Activated CD8-positive, alpha-beta T cell treated with anti-CD3 and anti-CD28 coated beads for 36 hours (primary cell): ENCODE measurements at regions not wholly inside any gene's neighbourhood (a gene's known extent, or its start where the extent isn't known, plus 50 kb on each side); places are given as distances from the start of the nearest gene placed in this dataset.
"Not testable (repeated sequence)": the region's sequence is repeated elsewhere in the genome, so short reads cannot be mapped to it uniquely, and the experiment has no call there.

Experiments
- ATAC-seq: fragments of 200-7000 bp; cut with Tn5 transposase; one replicate; pipeline ENCODE4 v1.10.0; 2021; ENCODE audit warnings: mild to moderate bottlenecking, moderate library complexity
- CTCF ChIA-PET: fragments of 350-600 bp; sonication (Branson Sonifier 250); formaldehyde crosslinking; loops from one replicate; lab custom pipeline; 2021; ENCODE audit warnings: antibody characterized with exemption; lab: Charles Lee
- POLR2A ChIA-PET: fragments of 350-600 bp; sonication (Branson Sonifier 250); formaldehyde crosslinking; loops from one replicate; lab custom pipeline; 2021; ENCODE audit warnings: antibody characterized with exemption; lab: Charles Lee
- DNase-seq: peaks from one replicate; pipeline ENCODE4 v3.0.0-alpha.2; 2020
- H3K27ac Mint-ChIP-seq: one replicate; pipeline ENCODE4 v1.8.0; 2021; ENCODE audit warnings: mild to moderate bottlenecking, mixed read lengths
- H3K27me3 Mint-ChIP-seq: one replicate; pipeline ENCODE4 v1.8.0; 2021; ENCODE audit warnings: mixed read lengths
- H3K36me3 Mint-ChIP-seq: one replicate; pipeline ENCODE4 v1.8.0; 2021; ENCODE audit warnings: low read depth, mixed read lengths
- H3K4me1 Mint-ChIP-seq: one replicate; pipeline ENCODE4 v1.8.0; 2021; ENCODE audit warnings: low read depth, mixed read lengths
- H3K4me3 Mint-ChIP-seq: one replicate; pipeline ENCODE4 v1.8.0; 2021; ENCODE audit warnings: mild to moderate bottlenecking, moderate library complexity, mixed read lengths
- H3K9me3 Mint-ChIP-seq: one replicate; pipeline ENCODE4 v1.8.0; 2021; ENCODE audit warnings: mixed read lengths
- intact Hi-C: fragments of 100-400 bp; cut with micrococcal nuclease; formaldehyde crosslinking; loops from one replicate; pipeline ENCODE4 v1.10.0; 2022
- TF ChIP-seq, protein P1 (sequence below): fragments of 200-600 bp; IDR thresholded peaks from one replicate; pipeline ENCODE4 v1.8.0; 2022; ENCODE audit warnings: antibody characterized with exemption, mild to moderate bottlenecking

GRCh38 chr22:49345896-49346295 is 481.8 kb downstream of the BRD1 start:
- H3K9me3 Mint-ChIP-seq, result no peaks in the 10 kb centered on the region
- H3K27ac Mint-ChIP-seq, result no peak overlapping the region
- DNase-seq (no peak), ATAC-seq (no peak)
- H3K27me3 Mint-ChIP-seq, result peaks cover 8% of the 10 kb centered on the region
- H3K4me1 Mint-ChIP-seq, result no peaks in the 10 kb centered on the region
- TF ChIP-seq, protein P1, sequence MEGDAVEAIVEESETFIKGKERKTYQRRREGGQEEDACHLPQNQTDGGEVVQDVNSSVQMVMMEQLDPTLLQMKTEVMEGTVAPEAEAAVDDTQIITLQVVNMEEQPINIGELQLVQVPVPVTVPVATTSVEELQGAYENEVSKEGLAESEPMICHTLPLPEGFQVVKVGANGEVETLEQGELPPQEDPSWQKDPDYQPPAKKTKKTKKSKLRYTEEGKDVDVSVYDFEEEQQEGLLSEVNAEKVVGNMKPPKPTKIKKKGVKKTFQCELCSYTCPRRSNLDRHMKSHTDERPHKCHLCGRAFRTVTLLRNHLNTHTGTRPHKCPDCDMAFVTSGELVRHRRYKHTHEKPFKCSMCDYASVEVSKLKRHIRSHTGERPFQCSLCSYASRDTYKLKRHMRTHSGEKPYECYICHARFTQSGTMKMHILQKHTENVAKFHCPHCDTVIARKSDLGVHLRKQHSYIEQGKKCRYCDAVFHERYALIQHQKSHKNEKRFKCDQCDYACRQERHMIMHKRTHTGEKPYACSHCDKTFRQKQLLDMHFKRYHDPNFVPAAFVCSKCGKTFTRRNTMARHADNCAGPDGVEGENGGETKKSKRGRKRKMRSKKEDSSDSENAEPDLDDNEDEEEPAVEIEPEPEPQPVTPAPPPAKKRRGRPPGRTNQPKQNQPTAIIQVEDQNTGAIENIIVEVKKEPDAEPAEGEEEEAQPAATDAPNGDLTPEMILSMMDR, result no peak
- ChIA-PET CTCF (no interaction called here), POLR2A (no interaction called here)
- H3K4me3 Mint-ChIP-seq, result no peak overlapping the region
- H3K36me3 Mint-ChIP-seq, result no peaks in the 10 kb centered on the region
- intact Hi-C loops, result no loop called here

- no peaks in the 10 kb centered on the region for H3K9me3 Mint-ChIP-seq
- no peak overlapping the region for H3K4me3 Mint-ChIP-seq
- ATAC-seq (no peak), DNase-seq (no peak)
- no peaks in the 10 kb centered on the region for H3K36me3 Mint-ChIP-seq
- POLR2A ChIA-PET, result no interaction called here
- CTCF ChIA-PET, result no interaction called here
- no peak overlapping the region for H3K27ac Mint-ChIP-seq
- no peaks in the 10 kb centered on the region for H3K4me1 Mint-ChIP-seq
- intact Hi-C loops, result no loop called here
- peaks cover 8% of the 10 kb centered on the region for H3K27me3 Mint-ChIP-seq
- TF ChIP-seq, protein P1, result no peak
Measured at GRCh38 chr22:49344656-49345055, 483.0 kb downstream of the BRD1 start.

DNA sequence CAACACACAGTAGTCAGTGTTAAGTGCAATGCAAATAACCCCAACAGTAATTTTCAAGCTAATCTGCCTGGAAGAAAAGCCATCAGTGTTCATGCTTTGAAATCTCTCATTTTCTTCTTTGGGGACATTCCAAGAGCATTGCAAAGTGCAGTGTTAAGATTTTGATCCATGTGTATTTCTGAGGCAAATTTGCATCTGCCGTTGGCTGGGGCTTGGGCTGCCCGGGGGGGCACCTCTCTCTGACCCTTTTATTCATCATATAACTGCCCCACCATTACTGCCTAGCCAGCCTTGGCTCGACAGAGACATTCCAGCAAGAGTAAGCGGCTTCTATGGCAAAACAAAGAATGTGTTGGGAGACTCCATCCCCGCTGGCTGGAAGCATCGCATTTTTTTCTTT is 483.5 kb downstream of the BRD1 start:
- Mint-ChIP-seq H3K36me3 (no peaks in the 10 kb centered on the region), H3K4me1 (no peaks in the 10 kb centered on the region), H3K27me3 (peaks cover 8% of the 10 kb centered on the region), H3K9me3 (no peaks in the 10 kb centered on the region), H3K27ac (no peak overlapping the region), H3K4me3 (no peak overlapping the region)
- CTCF ChIA-PET, result no interaction called here
- intact Hi-C loops, result no loop called here
- ATAC-seq (no peak), DNase-seq (no peak)
- POLR2A ChIA-PET, result no interaction called here
- TF ChIP-seq, protein P1, result no peak

GRCh38 chr22:49340406-49340805 is 487.3 kb downstream of the BRD1 start:
- no peaks in the 10 kb centered on the region for H3K4me1 Mint-ChIP-seq
- POLR2A ChIA-PET, result no interaction called here
- H3K9me3 Mint-ChIP-seq, result no peaks in the 10 kb centered on the region
- peaks cover 8% of the 10 kb centered on the region for H3K27me3 Mint-ChIP-seq
- TF ChIP-seq, protein P1, result no peak
- DNase-seq (no peak), ATAC-seq (no peak)
- intact Hi-C loops, result no loop called here
- no peak overlapping the region for H3K4me3 Mint-ChIP-seq
- CTCF ChIA-PET, result no interaction called here
- H3K27ac Mint-ChIP-seq, result no peak overlapping the region
- H3K36me3 Mint-ChIP-seq, result no peaks in the 10 kb centered on the region

DNA sequence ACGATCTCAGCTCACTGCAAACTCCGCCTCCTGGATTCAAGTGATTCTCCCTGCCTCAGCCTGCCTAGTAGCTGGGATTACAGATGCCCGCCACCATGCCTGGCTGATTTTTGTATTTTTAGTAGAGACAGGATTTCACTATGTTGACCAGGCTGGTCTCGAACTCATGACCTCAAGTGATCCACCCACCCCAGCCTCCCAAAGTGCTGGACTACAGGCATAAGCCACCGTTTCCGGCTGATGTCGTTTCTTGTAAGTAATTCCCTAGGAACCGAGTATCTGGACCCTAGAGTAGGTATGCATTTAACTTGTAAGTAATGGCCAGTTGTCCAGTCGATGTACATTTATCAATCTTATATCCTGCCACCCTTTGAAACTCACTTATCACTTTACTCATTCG is 491.2 kb downstream of the BRD1 start:
- H3K4me1 Mint-ChIP-seq, intact Hi-C loops, H3K36me3 Mint-ChIP-seq, H3K9me3 Mint-ChIP-seq, ATAC-seq, H3K27me3 Mint-ChIP-seq, H3K4me3 Mint-ChIP-seq, H3K27ac Mint-ChIP-seq, POLR2A ChIA-PET, CTCF ChIA-PET, DNase-seq: not testable (repeated sequence)

DNA sequence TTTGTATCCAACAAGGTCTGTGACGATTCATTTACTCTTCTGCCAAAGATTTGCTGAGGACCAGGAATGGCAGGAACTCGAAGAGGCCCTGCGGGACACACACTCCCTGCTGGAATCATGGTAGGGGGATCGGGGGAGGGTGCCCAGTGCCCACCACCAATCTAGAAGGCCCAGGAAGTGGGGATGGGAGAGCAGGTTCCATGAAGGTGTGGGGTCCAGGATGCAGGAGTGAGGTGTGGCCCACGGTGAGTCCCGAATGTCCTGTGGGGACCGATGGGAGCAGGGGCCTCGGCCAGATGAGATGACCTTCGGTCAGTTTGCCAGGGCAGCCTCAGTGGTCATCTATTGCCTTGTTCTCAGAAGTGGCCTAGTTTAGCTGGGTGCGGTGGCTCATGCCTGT is 492.7 kb downstream of the BRD1 start:
- ATAC-seq (no peak), DNase-seq (no peak)
- H3K27me3 Mint-ChIP-seq, result no peaks in the 10 kb centered on the region
- no peaks in the 10 kb centered on the region for H3K36me3 Mint-ChIP-seq
- intact Hi-C loops, result no loop called here
- TF ChIP-seq, protein P1, result no peak
- H3K4me1 Mint-ChIP-seq, result no peaks in the 10 kb centered on the region
- H3K4me3 Mint-ChIP-seq, result no peak overlapping the region
- ChIA-PET CTCF (interaction anchor here (0.7 kb wide), 1 partner anchor 366 kb away, joined by 3 read pairs; no protein-coding TSS in a partner anchor), POLR2A (no interaction called here)
- no peak overlapping the region for H3K27ac Mint-ChIP-seq
- H3K9me3 Mint-ChIP-seq, result no peaks in the 10 kb centered on the region
